Loucy (cell line): ENCODE measurements at regions not wholly inside any gene's neighbourhood (a gene's known extent, or its start where the extent isn't known, plus 50 kb on each side); places are given as distances from the start of the nearest gene placed in this dataset.

Experiments
- H2AFZ ChIP-seq: fragments of 200-600 bp; sonication (generic); 2 replicates; pipeline ENCODE4 v1.6.0; 2016; ENCODE audit warnings: antibody characterized with exemption, mild to moderate bottlenecking, low read length, moderate library complexity
- H3F3A ChIP-seq: fragments of 200-600 bp; 2 replicates; pipeline ENCODE4 v1.6.0; 2016; ENCODE audit warnings: antibody characterized with exemption, low read depth, mild to moderate bottlenecking
- H3K27me3 ChIP-seq: fragments of 200-600 bp; sonication (generic); 2 replicates; pipeline ENCODE4 v1.6.1; 2014; ENCODE audit warnings: low read length, mild to moderate bottlenecking; ENCODE audit not compliant: insufficient read depth, poor library complexity, severe bottlenecking
- H3K36me3 ChIP-seq: fragments of 200-600 bp; sonication (generic); 2 replicates; pipeline ENCODE4 v1.6.1; 2016; ENCODE audit warnings: low read length; ENCODE audit not compliant: insufficient read depth
- H3K4me1 ChIP-seq: fragments of 200-600 bp; sonication (generic); 2 replicates; pipeline ENCODE4 v1.5.1; 2014; ENCODE audit warnings: low read length, mild to moderate bottlenecking; ENCODE audit not compliant: insufficient read depth, poor library complexity, severe bottlenecking
- H3K4me2 ChIP-seq: fragments of 200-600 bp; sonication (generic); 2 replicates; pipeline ENCODE4 v1.6.0; 2014; ENCODE audit warnings: antibody characterized with exemption, low read length, low read depth, mild to moderate bottlenecking; ENCODE audit not compliant: poor library complexity, severe bottlenecking
- H3K4me3 ChIP-seq: fragments of 200-600 bp; sonication (generic); 2 replicates; pipeline ENCODE4 v1.5.1; 2014; ENCODE audit warnings: low read length, mild to moderate bottlenecking, mixed read lengths; ENCODE audit not compliant: poor library complexity, severe bottlenecking
- H3K79me2 ChIP-seq: fragments of 200-600 bp; sonication (generic); 2 replicates; pipeline ENCODE4 v1.6.1; 2014; ENCODE audit warnings: low read length; ENCODE audit not compliant: insufficient read depth
- H3K9ac ChIP-seq: fragments of 200-600 bp; sonication (generic); 2 replicates; pipeline ENCODE4 v1.6.0; 2014; ENCODE audit warnings: mild to moderate bottlenecking, low read depth, low read length, moderate library complexity; ENCODE audit not compliant: poor library complexity, severe bottlenecking
- H3K9me2 ChIP-seq: fragments of 200-600 bp; sonication (generic); replicated peaks from 2 replicates; pipeline ENCODE4 v1.6.1; 2016; ENCODE audit warnings: low read depth, low read length, mixed read lengths
- H3K9me3 ChIP-seq: fragments of 200-600 bp; sonication (generic); 2 replicates; pipeline ENCODE4 v1.6.1; 2014; ENCODE audit warnings: mild to moderate bottlenecking, antibody characterized with exemption, low read length, low read depth; ENCODE audit not compliant: insufficient read depth
- H4K20me1 ChIP-seq: fragments of 200-600 bp; sonication (generic); 2 replicates; pipeline ENCODE4 v1.6.0; 2014; ENCODE audit warnings: antibody characterized with exemption, low read length, mild to moderate bottlenecking; ENCODE audit not compliant: insufficient read depth, poor library complexity, severe bottlenecking
- CTCF ChIP-seq: fragments of 200-600 bp; sonication (generic); conservative IDR thresholded peaks from 2 replicates; pipeline ENCODE4 v1.5.1; 2014; ENCODE audit warnings: mild to moderate bottlenecking, antibody characterized with exemption, low read length
- EZH2phosphoT487 ChIP-seq: fragments of 200-600 bp; IDR thresholded peaks from 2 replicates; pipeline ENCODE4 v1.6.1; 2018; ENCODE audit warnings: antibody characterized with exemption, mild to moderate bottlenecking, moderate library complexity, borderline replicate concordance

DNA sequence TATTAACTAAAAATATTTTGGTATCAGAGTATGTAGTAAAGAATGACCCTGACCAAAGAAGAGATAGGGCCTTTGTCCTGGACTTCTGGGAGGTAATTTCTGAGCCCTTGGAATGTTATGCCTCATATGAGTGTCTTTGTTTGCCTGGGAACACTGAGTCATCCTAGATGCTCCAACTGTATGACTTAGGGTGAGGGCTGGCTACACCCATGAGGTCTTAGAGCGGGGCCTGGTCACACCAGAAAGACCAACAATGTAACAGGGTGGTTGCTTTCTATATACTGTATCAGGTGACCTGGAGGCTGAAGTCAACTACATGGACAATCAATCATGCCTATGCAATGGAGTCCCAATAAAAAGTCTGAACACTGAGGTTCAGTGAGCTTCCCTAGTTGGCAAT is 253.1 kb downstream of the MBD2 start:
- Histone ChIP-seq H3K27me3 (no peaks in the 10 kb centered on the region), H3K9ac (no peak overlapping the region), H3K4me3 (no peak overlapping the region), H3K4me2 (no peak overlapping the region), H3K4me1 (no peaks in the 10 kb centered on the region), H3K9me2 (no peaks in the 10 kb centered on the region), H3K9me3 (no peaks in the 10 kb centered on the region), H3F3A (no peaks in the 10 kb centered on the region), H4K20me1 (no peaks in the 10 kb centered on the region), H2AFZ (no peak overlapping the region), H3K36me3 (no peaks in the 10 kb centered on the region), H3K79me2 (no peaks in the 10 kb centered on the region)
- TF ChIP-seq EZH2phosphoT487 (no peak), CTCF (no peak)

DNA sequence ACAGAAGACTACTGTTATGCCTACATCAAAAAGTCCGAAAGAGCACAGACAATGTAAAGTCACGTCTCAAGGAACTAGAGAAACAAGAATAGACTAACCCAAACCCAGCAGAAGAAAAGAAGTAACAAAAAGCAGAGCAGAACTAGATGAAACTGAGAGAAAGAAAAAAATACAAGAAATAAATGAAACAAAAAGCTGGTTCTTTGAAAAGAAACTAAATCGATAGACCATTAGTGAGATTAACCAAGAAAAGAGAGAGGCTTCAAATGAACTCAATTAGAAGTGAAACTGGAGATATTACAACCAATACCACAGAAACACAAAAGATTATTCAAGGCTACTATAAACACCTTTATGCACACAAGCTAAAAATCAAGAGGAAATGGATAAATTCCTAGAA is 271.8 kb downstream of the MBD2 start:
- Histone ChIP-seq H3K9me2 (no peaks in the 10 kb centered on the region), H3K4me2 (no peak overlapping the region), H3K27me3 (no peaks in the 10 kb centered on the region), H3K79me2 (no peaks in the 10 kb centered on the region), H3K9me3 (no peaks in the 10 kb centered on the region), H3F3A (no peaks in the 10 kb centered on the region), H4K20me1 (no peaks in the 10 kb centered on the region), H3K36me3 (no peaks in the 10 kb centered on the region), H2AFZ (no peak overlapping the region), H3K4me3 (no peak overlapping the region), H3K9ac (no peak overlapping the region), H3K4me1 (no peaks in the 10 kb centered on the region)
- TF ChIP-seq EZH2phosphoT487, result no peak
- no peak for TF ChIP-seq CTCF

GRCh38 chr18:53950545-53950944 is 273.9 kb downstream of the MBD2 start:
- no peaks in the 10 kb centered on the region for H3F3A ChIP-seq
- H3K79me2 ChIP-seq, result no peaks in the 10 kb centered on the region
- no peak overlapping the region for H3K9ac ChIP-seq
- no peak overlapping the region for H2AFZ ChIP-seq
- H3K9me2 ChIP-seq, result no peaks in the 10 kb centered on the region
- H3K4me2 ChIP-seq, result no peak overlapping the region
- H3K27me3 ChIP-seq, result no peaks in the 10 kb centered on the region
- H3K36me3 ChIP-seq, result no peaks in the 10 kb centered on the region
- no peaks in the 10 kb centered on the region for H3K4me1 ChIP-seq
- TF ChIP-seq CTCF (no peak), EZH2phosphoT487 (no peak)
- no peak overlapping the region for H3K4me3 ChIP-seq
- H4K20me1 ChIP-seq, result no peaks in the 10 kb centered on the region
- H3K9me3 ChIP-seq, result no peaks in the 10 kb centered on the region
